Lower lobe of right lung (tissue), 2 donors: ENCODE measurements at regions not wholly inside any gene's neighbourhood (a gene's known extent, or its start where the extent isn't known, plus 50 kb on each side); places are given as distances from the start of the nearest gene placed in this dataset.
A peak's percentile ranks its signal among the peaks of the same experiment; 100 is the strongest.

ENCODE experiments used
- ATAC-seq, 2 donors: fragments of 200-7000 bp; cut with Tn5 transposase; one replicate each; pipeline ENCODE4 v1.9.1; 2020 to 2022; ENCODE audit warnings: mild to moderate bottlenecking in 2 of 2, moderate library complexity in 2 of 2
- DNase-seq: peaks from one replicate; pipeline ENCODE4 v3.0.0-alpha.2; 2020
- H3K27ac ChIP-seq: fragments of 200-600 bp; one replicate; pipeline ENCODE4 v1.8.0; 2022
- H3K27me3 ChIP-seq: fragments of 200-600 bp; one replicate; pipeline ENCODE4 v1.8.0; 2022; ENCODE audit warnings: low read depth
- H3K36me3 ChIP-seq: fragments of 200-600 bp; one replicate; pipeline ENCODE4 v1.8.0; 2022; ENCODE audit warnings: mild to moderate bottlenecking
- H3K4me1 ChIP-seq: fragments of 200-600 bp; one replicate; pipeline ENCODE4 v1.8.0; 2022
- H3K4me3 ChIP-seq: fragments of 200-600 bp; one replicate; pipeline ENCODE4 v1.8.0; 2022; ENCODE audit warnings: mild to moderate bottlenecking
- H3K9me3 ChIP-seq: fragments of 200-600 bp; one replicate; pipeline ENCODE4 v1.8.0; 2022
- CTCF ChIP-seq: fragments of 200-600 bp; IDR thresholded peaks from one replicate; pipeline ENCODE4 v1.8.0; 2022; ENCODE audit warnings: antibody characterized with exemption, mild to moderate bottlenecking
- intact Hi-C: fragments of 100-400 bp; cut with DNase I; formaldehyde crosslinking; loops from one replicate; pipeline ENCODE4 v1.11.0; 2022
- donor health status: DM: no; HTN: yes; CAD: no; lungs with severe emphysema.

DNA sequence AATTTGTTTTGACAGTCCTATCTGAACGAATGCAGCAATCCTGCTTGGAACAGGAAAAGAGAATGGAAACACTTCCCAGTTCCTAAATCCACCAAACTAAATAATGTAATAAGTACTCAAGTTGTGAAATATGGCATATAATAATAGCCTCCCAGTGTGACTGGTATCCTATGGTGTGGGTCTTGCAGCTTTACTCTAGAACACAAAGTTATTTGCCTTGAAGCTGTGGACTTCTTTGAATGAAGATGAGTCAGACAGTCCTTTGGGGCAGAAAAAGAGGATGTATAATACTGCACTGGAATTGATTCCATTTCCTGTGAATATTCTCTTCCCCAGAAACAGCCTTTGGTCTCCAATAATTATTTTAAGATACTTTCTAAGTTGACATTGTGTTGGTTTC, 887.0 kb downstream of the KCNA4 start:
- H3K27me3 ChIP-seq = no peaks in the 10 kb centered on the region
- H3K4me3 ChIP-seq = no peak overlapping the region
- H3K9me3 ChIP-seq = no peaks in the 10 kb centered on the region
- no peaks in the 10 kb centered on the region for H3K4me1 ChIP-seq
- ATAC-seq (no peak), DNase-seq (no peak)
- H3K27ac ChIP-seq = no peak overlapping the region
- intact Hi-C loops = no loop called here
- no peaks in the 10 kb centered on the region for H3K36me3 ChIP-seq
- no peak for TF ChIP-seq CTCF

- DNase-seq (no peak), ATAC-seq (no peak)
- no peak overlapping the region for H3K27ac ChIP-seq
- H3K4me1 ChIP-seq = no peaks in the 10 kb centered on the region
- no peak overlapping the region for H3K4me3 ChIP-seq
- intact Hi-C loops = no loop called here
- no peaks in the 10 kb centered on the region for H3K9me3 ChIP-seq
- no peak for TF ChIP-seq CTCF
- H3K27me3 ChIP-seq = no peaks in the 10 kb centered on the region
- H3K36me3 ChIP-seq = no peaks in the 10 kb centered on the region
These were observed 889.4 kb downstream of the KCNA4 start for GRCh38 chr11:29127461-29127860.

- Histone ChIP-seq H3K4me1 (no peaks in the 10 kb centered on the region), H3K36me3 (no peaks in the 10 kb centered on the region), H3K9me3 (no peaks in the 10 kb centered on the region), H3K27me3 (no peaks in the 10 kb centered on the region), H3K4me3 (no peak overlapping the region), H3K27ac (no peak overlapping the region)
- intact Hi-C loops = no loop called here
- TF ChIP-seq CTCF = no peak
- ATAC-seq (no peak), DNase-seq (no peak)
These were observed 891.2 kb downstream of the KCNA4 start for GRCh38 chr11:29125606-29126005.

DNA sequence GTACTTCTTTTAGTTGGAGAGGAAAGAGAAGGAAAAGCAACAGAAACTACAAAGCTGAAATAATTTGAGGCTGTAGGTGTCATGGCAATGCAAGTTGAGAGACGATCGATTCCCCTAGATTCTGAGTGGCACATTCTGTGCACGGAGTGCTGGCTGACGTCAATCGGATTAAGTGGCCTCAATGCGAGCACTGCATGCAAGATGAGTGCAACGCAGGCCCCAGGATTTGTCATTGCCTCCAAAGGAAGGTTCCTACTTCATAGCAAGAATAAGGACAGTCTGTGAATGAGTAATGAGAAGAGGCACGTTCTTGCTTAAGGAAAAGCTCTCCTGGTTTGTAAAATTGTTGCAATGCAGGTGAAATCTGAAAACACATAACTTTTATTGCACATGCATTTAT, 892.4 kb downstream of the KCNA4 start:
- intact Hi-C loops = no loop called here
- no peaks in the 10 kb centered on the region for H3K4me1 ChIP-seq
- H3K9me3 ChIP-seq = no peaks in the 10 kb centered on the region
- ATAC-seq = no peak
- no peaks in the 10 kb centered on the region for H3K27me3 ChIP-seq
- TF ChIP-seq CTCF = no peak
- no peak overlapping the region for H3K4me3 ChIP-seq
- H3K36me3 ChIP-seq = no peaks in the 10 kb centered on the region
- H3K27ac ChIP-seq = no peak overlapping the region
- no peak for DNase-seq

DNA sequence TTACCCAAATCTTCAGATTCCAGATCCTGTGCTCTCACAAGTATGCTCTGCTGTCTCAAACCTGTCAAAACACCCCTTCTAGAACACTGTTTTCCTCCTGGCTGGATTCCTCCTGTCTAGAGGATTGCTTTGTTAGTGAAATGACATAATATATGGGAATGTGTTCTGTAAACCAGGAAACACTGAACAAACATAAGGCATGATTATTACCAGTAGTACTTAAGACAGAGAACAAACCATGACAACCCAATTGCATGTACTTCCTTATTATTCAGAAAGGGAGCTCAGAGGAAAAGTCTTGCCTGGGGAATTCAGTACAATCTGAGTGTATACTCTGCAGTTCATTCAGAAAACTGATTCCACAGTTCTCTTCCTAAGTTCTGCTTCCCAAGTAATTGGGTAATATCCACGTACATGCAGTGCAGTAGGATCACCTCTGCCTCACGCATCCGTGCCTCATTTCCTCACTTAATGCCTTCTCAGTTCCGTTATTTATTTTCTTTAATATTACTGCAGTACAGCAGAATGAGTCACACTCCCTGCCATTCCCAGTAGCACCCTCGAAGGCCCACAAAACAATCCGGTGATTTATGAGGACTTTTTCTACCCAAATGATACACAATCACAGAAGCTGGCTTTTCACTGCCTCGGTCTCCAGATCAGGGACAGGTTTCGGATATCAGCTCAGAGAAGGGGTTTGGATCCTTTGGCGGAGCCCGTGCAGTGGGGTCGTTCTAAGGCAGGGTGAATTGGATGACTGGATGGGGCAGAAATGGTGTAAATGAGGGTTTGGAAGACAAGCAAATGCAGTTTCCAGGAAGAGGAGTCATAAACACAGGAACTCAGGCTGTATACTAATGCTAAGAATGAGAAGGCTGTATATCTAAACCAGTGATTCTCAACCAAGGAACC, 896.9 kb downstream of the KCNA4 start:
- DNase-seq (no peak), ATAC-seq (peak; percentile 83 to 90)
- Histone ChIP-seq H3K27ac (peak overlapping the region; percentile 22), H3K9me3 (no peaks in the 10 kb centered on the region), H3K4me1 (no peaks in the 10 kb centered on the region), H3K36me3 (no peaks in the 10 kb centered on the region), H3K4me3 (no peak overlapping the region), H3K27me3 (no peaks in the 10 kb centered on the region)
- intact Hi-C loops = no loop called here
- TF ChIP-seq CTCF = no peak
